Gastroesophageal sphincter (tissue), 4 donors: ENCODE measurements at regions not wholly inside any gene's neighbourhood (a gene's known extent, or its start where the extent isn't known, plus 50 kb on each side); places are given as distances from the start of the nearest gene placed in this dataset.

Experiments used
- ATAC-seq: fragments of 150-250 bp; one replicate; pipeline ENCODE4 v1.9.1; 2016; ENCODE audit warnings: mild to moderate bottlenecking, moderate library complexity
- H3K27ac ChIP-seq, 4 donors: fragments of 200-600 bp; sonication (generic) in 3 of 4; 1 replicate in 3 of 4; 2 replicates in 1 of 4; pipeline ENCODE4 v1.5.1; 2016 to 2019
- H3K27me3 ChIP-seq: fragments of 200-600 bp; sonication (generic); one replicate; pipeline ENCODE4 v1.5.1; 2019
- H3K36me3 ChIP-seq, 2 donors: fragments of 200-600 bp; sonication (generic); one replicate each; pipeline ENCODE4 v1.5.1; 2019; ENCODE audit warnings: control low read depth in 1 of 2
- H3K4me1 ChIP-seq, 3 donors: fragments of 200-600 bp; sonication (generic); 1 replicate in 2 of 3; 2 replicates in 1 of 3; pipeline ENCODE4 v1.5.1; 2016 to 2019; ENCODE audit warnings: control low read depth in 2 of 3
- H3K4me3 ChIP-seq, 2 donors: fragments of 200-600 bp; sonication (generic); one replicate each; pipeline ENCODE4 v1.5.1; 2019; ENCODE audit warnings: mild to moderate bottlenecking in 1 of 2, moderate library complexity in 1 of 2
- H3K9me3 ChIP-seq, 3 donors: fragments of 200-600 bp; sonication (generic); one replicate each; pipeline ENCODE4 v1.5.1; 2017 to 2019; ENCODE audit warnings: control low read depth in 2 of 3
- EP300 ChIP-seq: sonication (generic); formaldehyde crosslinking; IDR thresholded peaks from one replicate; pipeline ENCODE4 v1.6.1; 2017; ENCODE audit warnings: antibody characterized with exemption, mild to moderate bottlenecking
- POLR2A ChIP-seq, 2 donors: fragments of 450-650 bp; IDR thresholded peaks; one replicate each; pipeline ENCODE4 v1.6.1; 2017; ENCODE audit warnings: antibody characterized with exemption in 2 of 2, mild to moderate bottlenecking in 2 of 2, moderate library complexity in 1 of 2
- POLR2AphosphoS5 ChIP-seq: sonication (generic); formaldehyde crosslinking; IDR thresholded peaks from one replicate; pipeline ENCODE4 v1.6.1; 2017; ENCODE audit warnings: antibody characterized with exemption
- WGBS, 2 donors: methylation state at CpG; one replicate each; pipeline ENCODE4 v1.1.5; 2018; ENCODE audit warnings: low coverage in 1 of 2; 5-methylcytosine and 5-hydroxymethylcytosine counted together
- TF ChIP-seq, protein P1 (sequence below), 4 experiments: fragments of 200-600 bp in 2 of 4; fragments of 450-650 bp in 2 of 4; sonication (generic) in 1 of 4; IDR thresholded peaks; one replicate each; pipeline ENCODE4 v1.5.1; 2017 to 2019; ENCODE audit warnings: antibody characterized with exemption in 4 of 4, mild to moderate bottlenecking in 2 of 4, moderate library complexity in 2 of 4

DNA sequence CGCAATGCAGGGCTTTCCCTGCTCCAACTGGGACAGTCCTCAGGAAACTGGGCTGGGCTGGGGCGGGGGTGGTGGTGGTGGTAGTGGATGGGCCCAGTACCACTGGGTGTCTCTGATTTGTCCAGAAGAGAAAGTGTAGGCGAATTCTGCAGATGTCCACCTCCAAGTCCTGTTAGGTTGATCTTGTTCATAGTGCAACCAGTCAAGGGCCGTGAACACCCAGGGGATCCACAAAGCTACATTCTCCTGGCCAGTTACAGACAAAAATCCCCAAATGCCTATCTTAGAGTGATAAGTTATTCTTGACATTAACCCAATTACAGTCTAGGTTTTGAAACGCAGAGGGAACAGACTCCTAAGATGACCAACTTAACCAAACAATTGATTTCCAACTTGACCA lies 97.5 kb upstream of the SHB start:
- H3K9me3 ChIP-seq = peaks cover 0 to 22% (median 0%) of the 10 kb centered on the region in 3 donors
- no peaks in the 10 kb centered on the region for H3K4me1 ChIP-seq
- no peaks in the 10 kb centered on the region for H3K27me3 ChIP-seq
- ATAC-seq = no peak
- H3K4me3 ChIP-seq = no peak overlapping the region
- no peaks in the 10 kb centered on the region for H3K36me3 ChIP-seq
- WGBS, 2 donors = 88 to 91% methylated on average over 3 of the region's 5 CpGs
- TF ChIP-seq EP300 (no peak), POLR2AphosphoS5 (no peak), POLR2A (IDR thresholded peaks at IDR 0.05) (no peak)
- TF ChIP-seq, protein P1, sequence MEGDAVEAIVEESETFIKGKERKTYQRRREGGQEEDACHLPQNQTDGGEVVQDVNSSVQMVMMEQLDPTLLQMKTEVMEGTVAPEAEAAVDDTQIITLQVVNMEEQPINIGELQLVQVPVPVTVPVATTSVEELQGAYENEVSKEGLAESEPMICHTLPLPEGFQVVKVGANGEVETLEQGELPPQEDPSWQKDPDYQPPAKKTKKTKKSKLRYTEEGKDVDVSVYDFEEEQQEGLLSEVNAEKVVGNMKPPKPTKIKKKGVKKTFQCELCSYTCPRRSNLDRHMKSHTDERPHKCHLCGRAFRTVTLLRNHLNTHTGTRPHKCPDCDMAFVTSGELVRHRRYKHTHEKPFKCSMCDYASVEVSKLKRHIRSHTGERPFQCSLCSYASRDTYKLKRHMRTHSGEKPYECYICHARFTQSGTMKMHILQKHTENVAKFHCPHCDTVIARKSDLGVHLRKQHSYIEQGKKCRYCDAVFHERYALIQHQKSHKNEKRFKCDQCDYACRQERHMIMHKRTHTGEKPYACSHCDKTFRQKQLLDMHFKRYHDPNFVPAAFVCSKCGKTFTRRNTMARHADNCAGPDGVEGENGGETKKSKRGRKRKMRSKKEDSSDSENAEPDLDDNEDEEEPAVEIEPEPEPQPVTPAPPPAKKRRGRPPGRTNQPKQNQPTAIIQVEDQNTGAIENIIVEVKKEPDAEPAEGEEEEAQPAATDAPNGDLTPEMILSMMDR (IDR thresholded peaks at IDR 0.05) = no peak
- no peak overlapping the region for H3K27ac ChIP-seq

DNA sequence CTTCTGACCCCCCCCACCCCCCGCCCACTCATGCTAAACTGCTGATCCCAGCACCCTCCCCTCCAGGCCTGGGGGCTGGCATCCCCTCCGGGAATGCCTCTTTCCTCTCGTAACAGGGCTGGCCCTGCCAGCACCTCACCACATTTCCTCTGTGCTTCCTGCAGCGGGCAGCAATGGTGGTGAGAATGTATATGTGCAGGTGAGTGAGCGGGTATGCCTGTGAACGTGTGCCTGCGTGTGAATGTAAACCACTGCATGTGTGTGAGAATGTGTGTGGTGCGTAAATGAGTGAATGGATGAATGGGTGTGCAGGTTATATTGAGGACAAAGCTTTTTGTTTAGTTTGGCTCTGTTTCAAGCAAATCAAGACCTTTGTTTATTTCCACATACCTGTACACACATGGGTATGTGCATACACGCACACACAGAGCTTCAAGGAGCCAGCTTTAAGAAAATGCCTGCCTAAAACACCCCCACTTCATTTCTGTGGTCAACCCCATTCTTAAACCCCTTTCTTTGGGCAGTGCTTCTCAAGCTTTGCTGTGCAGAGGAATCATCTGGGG lies 95.7 kb upstream of the SHB start:
- no peak overlapping the region for H3K4me3 ChIP-seq
- ATAC-seq = no peak
- WGBS, 2 donors = 74 to 89% methylated on average over 5 to 6 of the region's 9 CpGs
- H3K4me1 ChIP-seq = no peaks in the 10 kb centered on the region
- H3K9me3 ChIP-seq = peaks cover 0 to 4% (median 0%) of the 10 kb centered on the region in 3 donors
- TF ChIP-seq, protein P1 (IDR thresholded peaks at IDR 0.05) = no peak
- TF ChIP-seq POLR2A (IDR thresholded peaks at IDR 0.05) (no peak), POLR2AphosphoS5 (no peak), EP300 (no peak)
- H3K27me3 ChIP-seq = no peaks in the 10 kb centered on the region
- no peaks in the 10 kb centered on the region for H3K36me3 ChIP-seq
- H3K27ac ChIP-seq = no peak overlapping the region

- no peak for TF ChIP-seq EP300
- no peak for TF ChIP-seq POLR2AphosphoS5
- Histone ChIP-seq H3K36me3 (no peaks in the 10 kb centered on the region), H3K4me3 (no peak overlapping the region), H3K4me1 (no peaks in the 10 kb centered on the region), H3K27me3 (no peaks in the 10 kb centered on the region), H3K9me3 (no peaks in the 10 kb centered on the region), H3K27ac (no peak overlapping the region)
- ATAC-seq = no peak
- WGBS, 2 donors = no CpG with 5 or more reads among the region's 3 CpGs
These were observed 94.5 kb upstream of the SHB start for GRCh38 chr9:38163518-38163917.

DNA sequence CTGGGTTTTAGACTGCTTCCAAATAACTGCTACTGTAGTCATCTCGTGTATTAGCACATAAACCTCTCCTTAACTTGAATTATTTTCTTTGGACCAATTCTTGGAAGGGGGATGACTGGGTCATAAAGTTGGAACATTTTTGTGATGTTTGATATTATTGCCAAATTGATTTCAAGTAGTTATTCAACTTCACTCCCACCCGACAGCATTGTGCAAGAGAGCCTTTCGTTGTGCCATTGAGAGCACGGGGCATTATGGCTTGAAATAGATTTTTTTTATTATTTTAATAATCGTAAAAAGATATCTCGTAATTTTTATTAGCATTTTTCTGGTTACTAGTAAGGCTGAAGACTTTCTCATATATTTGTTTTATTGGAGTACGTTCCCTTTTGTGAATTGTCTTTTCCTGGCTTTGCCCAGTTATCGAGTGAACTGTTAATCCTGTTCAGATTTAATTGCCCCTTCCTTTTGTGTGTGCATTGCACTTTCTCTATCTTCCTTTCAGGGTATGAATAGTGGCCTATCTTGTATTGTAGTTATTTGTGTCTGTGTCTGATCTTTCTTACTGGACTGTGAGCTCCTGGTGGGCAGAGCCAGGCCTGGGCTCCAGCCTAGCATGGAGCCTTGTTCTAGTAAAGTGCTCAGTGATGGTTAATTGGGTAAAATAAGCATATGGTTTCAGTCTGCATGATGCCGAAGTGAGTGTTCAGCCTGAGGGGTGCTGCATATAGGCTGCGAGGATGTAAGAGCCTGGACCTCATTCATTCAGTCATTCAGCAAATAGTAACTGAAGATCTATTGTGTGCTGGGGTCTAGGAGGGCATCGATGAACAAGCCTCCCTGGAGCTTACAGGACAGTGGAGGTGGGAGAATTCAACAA lies 93.5 kb upstream of the SHB start:
- no peak overlapping the region for H3K4me3 ChIP-seq
- ATAC-seq = no peak
- WGBS, 2 donors = 80 to 86% methylated on average over 8 to 11 of the region's 11 CpGs

DNA sequence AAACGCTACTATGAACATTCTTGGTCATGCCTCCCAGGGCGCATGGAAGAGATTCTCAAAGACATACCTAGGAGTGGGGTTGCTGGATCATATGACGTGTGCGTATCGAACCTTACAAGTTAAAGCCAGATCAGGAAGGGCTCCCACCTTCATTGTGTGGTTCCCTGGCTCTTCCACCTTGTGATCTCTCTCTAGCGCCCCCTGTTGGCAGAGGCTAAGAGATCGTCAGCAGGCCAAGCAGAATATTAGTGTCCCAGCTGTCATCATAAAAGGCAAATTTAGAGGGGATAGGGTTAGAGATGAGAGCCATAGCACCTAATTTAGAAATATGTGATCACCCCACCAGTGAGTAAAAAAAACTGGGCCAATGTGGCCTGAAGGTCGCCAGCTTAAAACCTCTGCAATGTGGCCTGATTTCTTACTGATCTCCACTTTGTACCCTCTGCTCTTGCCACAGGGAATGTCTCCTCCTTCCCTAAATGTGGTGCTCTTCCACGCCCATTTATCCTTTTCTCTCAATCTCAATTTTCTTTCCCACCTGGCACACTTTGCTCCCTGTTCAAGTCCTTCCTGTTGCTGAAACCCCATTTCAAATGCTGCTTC lies 91.7 kb upstream of the SHB start:
- TF ChIP-seq POLR2A (IDR thresholded peaks at IDR 0.05) = no peak
- TF ChIP-seq, protein P1 (IDR thresholded peaks at IDR 0.05) = peak; percentile 65 to 84 (median 74)
- ATAC-seq = no peak
- Histone ChIP-seq H3K27me3 (no peaks in the 10 kb centered on the region), H3K27ac (no peak overlapping the region), H3K4me1 (no peaks in the 10 kb centered on the region), H3K36me3 (no peaks in the 10 kb centered on the region), H3K4me3 (no peak overlapping the region), H3K9me3 (no peaks in the 10 kb centered on the region)
- 45 to 53% methylated on average over 5 to 9 of the region's 9 CpGs for WGBS, 2 donors

More for the DNA sequence above, 93.5 kb upstream of the SHB start:
- Histone ChIP-seq H3K27ac (no peak overlapping the region), H3K9me3 (no peaks in the 10 kb centered on the region), H3K27me3 (no peaks in the 10 kb centered on the region), H3K36me3 (no peaks in the 10 kb centered on the region), H3K4me1 (no peaks in the 10 kb centered on the region)
- TF ChIP-seq POLR2AphosphoS5 (no peak), POLR2A (IDR thresholded peaks at IDR 0.05) (no peak), EP300 (no peak)
- TF ChIP-seq, protein P1 (IDR thresholded peaks at IDR 0.05) = no peak
